Jurkat, Clone E6-1 (cell line): ENCODE measurements at regions not wholly inside any gene's neighbourhood (a gene's known extent, or its start where the extent isn't known, plus 50 kb on each side); places are given as distances from the start of the nearest gene placed in this dataset.
A peak's percentile ranks its signal among the peaks of the same experiment; 100 is the strongest.

Experiments
- DNase-seq: peaks from one replicate; pipeline ENCODE4 v3.0.0-alpha.2; 2011; ENCODE audit warnings: low read depth, low spot score
- H3K4me3 ChIP-seq: 2 replicates; pipeline ENCODE4 v1.5.1; 2011; ENCODE audit warnings: mild to moderate bottlenecking, low read length, control low read depth, moderate library complexity

- no peak overlapping the region for H3K4me3 ChIP-seq
- DNase-seq = no peak
Observed at GRCh38 chr2:240291337-240292034, 144.0 kb upstream of the GPC1 start.

- no peak overlapping the region for H3K4me3 ChIP-seq
- DNase-seq = no peak
Observed at GRCh38 chr2:240292035-240292574, 143.4 kb upstream of the GPC1 start.

- H3K4me3 ChIP-seq = no peak overlapping the region
- DNase-seq = no peak
Observed at GRCh38 chr2:240292619-240293525, 142.6 kb upstream of the GPC1 start.

- H3K4me3 ChIP-seq = no peak overlapping the region
- no peak for DNase-seq
Observed at GRCh38 chr2:240293557-240294461, 141.7 kb upstream of the GPC1 start.

- no peak for DNase-seq
- no peak overlapping the region for H3K4me3 ChIP-seq
Observed at GRCh38 chr2:240294514-240294913, 140.9 kb upstream of the GPC1 start.

GRCh38 chr2:240295256-240296103 is 140.0 kb upstream of the GPC1 start:
- no peak overlapping the region for H3K4me3 ChIP-seq
- no peak for DNase-seq

- no peak overlapping the region for H3K4me3 ChIP-seq
- DNase-seq = no peak
Observed at GRCh38 chr2:240296104-240296406, 139.4 kb upstream of the GPC1 start.

GRCh38 chr2:240296476-240297255 is 138.8 kb upstream of the GPC1 start:
- DNase-seq = no peak
- H3K4me3 ChIP-seq = no peak overlapping the region

GRCh38 chr2:240297256-240298116 is 138.0 kb upstream of the GPC1 start:
- no peak overlapping the region for H3K4me3 ChIP-seq
- no peak for DNase-seq

- H3K4me3 ChIP-seq = no peak overlapping the region
- no peak for DNase-seq
Observed at GRCh38 chr2:240298117-240298790, 137.2 kb upstream of the GPC1 start.

- DNase-seq = no peak
- no peak overlapping the region for H3K4me3 ChIP-seq
Observed at GRCh38 chr2:240298803-240299709, 136.4 kb upstream of the GPC1 start.

GRCh38 chr2:240299710-240300068 is 135.8 kb upstream of the GPC1 start:
- H3K4me3 ChIP-seq = no peak overlapping the region
- peak; percentile 1 for DNase-seq

GRCh38 chr2:240300261-240300821 is 135.1 kb upstream of the GPC1 start:
- DNase-seq = no peak
- no peak overlapping the region for H3K4me3 ChIP-seq

GRCh38 chr2:240300840-240301239 is 134.6 kb upstream of the GPC1 start:
- H3K4me3 ChIP-seq = no peak overlapping the region
- no peak for DNase-seq

GRCh38 chr2:240301256-240301795 is 134.1 kb upstream of the GPC1 start:
- no peak for DNase-seq
- H3K4me3 ChIP-seq = no peak overlapping the region
